Activated CD8-positive, alpha-beta memory T cell treated with anti-CD3 and anti-CD28 coated beads for 24 hours (primary cell): ENCODE measurements at regions not wholly inside any gene's neighbourhood (a gene's known extent, or its start where the extent isn't known, plus 50 kb on each side); places are given as distances from the start of the nearest gene placed in this dataset.

Experiments
- DNase-seq: peaks from one replicate; pipeline ENCODE4 v3.0.0-alpha.2; 2020

DNA sequence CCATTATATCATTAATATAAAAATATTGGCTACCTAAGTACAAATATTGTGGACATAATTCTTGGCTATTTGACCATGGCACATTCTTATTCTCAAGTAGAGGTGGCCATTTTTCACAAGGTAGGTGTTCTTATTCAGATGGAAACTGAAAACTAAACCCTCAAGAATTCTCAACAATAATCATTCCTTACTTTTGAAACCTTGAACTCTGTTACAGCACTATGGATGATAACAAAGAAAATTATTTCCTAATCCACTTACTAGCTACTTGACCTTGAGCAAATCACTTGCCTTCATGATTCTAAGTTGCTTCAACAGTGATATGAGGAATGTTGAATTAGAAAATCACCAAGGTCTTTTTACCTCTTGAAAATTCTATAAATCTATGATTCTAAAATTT lies 482.2 kb downstream of the PTPRC start:
- no peak for DNase-seq

DNA sequence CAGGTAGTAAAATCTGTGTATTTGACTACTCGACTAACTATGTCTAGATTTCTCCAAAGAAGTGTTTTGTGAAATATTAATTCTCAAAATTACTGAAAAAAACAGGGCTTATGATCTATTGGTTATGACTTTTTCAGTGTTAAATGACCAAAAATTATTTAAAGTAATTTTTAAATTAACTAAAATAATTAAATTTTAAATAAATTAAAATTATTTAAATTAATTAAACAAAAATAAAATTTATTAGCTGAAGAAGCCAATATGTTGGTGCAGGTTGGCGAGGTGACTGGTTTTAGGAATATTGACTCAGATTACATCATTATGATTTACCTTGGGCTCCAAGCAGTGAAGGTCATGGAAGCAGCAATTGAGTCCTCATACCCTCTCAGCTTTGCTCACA lies 483.2 kb downstream of the PTPRC start:
- DNase-seq = no peak

- DNase-seq = no peak
Measured at GRCh38 chr1:199122532-199123311, 483.9 kb downstream of the PTPRC start.

DNA sequence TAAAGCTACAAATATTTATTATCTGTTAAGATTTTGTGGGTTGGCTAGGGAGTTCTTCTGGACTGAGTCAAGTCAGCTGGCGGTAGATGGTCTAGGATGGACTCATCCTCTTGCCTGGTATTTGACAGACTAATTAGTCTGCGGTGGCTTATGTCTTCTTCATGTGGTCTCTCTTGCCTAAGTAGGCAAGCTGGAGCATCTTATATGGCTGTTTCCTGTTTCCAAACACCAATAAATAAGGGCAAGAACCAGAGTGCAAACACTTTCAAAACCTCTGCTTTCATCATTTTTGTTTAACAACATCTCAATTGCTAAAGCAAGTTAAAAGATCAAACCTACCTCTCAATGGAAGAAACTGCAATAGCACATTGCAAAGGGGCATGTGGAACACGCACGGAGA lies 484.8 kb downstream of the PTPRC start:
- DNase-seq = no peak

GRCh38 chr1:199124351-199124750 lies 485.5 kb downstream of the PTPRC start:
- DNase-seq = no peak

- no peak for DNase-seq
Measured at GRCh38 chr1:199129247-199129646, 490.4 kb downstream of the PTPRC start.

- DNase-seq = no peak
Measured at GRCh38 chr1:199132006-199132405, 493.2 kb downstream of the PTPRC start.

DNA sequence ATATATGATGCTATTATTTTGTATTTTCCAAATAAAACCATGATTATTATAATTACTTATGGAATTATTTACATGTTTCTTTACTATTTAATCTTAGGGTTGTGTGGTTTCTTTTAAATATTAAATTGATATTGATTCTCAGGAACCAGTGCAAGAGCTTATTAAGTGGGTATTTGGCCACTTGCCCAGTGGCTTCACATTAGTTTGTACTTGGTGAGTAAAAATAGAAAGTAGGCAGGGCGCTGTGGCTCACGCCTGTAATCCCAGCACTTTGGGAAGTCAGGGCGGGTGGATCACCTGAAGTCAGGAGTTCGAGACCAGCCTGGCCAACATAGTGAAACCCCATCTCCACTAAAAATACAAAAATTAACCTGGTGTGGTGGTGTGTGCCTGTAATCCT lies 497.1 kb downstream of the PTPRC start:
- DNase-seq = no peak

DNA sequence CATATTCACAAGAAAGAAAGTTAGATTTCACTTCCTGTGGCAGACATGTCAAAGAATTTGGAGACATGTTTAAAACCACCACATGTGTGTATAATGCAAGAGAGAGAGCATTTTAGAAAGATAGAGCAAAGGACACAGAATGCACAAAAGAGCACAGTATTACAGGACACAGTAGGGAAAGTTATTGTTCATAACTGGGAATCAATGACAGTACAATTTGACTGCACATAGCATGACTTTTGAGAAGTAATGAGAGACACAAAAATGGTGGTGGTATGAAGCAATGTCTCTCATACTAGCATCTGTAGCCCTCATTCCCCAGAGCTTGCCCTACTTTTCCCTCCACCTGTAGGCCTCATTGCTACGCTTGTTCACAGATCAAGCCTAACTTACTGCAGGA lies 499.2 kb downstream of the PTPRC start:
- DNase-seq = no peak

- no peak for DNase-seq
Measured at GRCh38 chr1:199149591-199149990, 510.8 kb downstream of the PTPRC start.

- DNase-seq = no peak
Measured at GRCh38 chr1:199150756-199151155, 511.9 kb downstream of the PTPRC start.

DNA sequence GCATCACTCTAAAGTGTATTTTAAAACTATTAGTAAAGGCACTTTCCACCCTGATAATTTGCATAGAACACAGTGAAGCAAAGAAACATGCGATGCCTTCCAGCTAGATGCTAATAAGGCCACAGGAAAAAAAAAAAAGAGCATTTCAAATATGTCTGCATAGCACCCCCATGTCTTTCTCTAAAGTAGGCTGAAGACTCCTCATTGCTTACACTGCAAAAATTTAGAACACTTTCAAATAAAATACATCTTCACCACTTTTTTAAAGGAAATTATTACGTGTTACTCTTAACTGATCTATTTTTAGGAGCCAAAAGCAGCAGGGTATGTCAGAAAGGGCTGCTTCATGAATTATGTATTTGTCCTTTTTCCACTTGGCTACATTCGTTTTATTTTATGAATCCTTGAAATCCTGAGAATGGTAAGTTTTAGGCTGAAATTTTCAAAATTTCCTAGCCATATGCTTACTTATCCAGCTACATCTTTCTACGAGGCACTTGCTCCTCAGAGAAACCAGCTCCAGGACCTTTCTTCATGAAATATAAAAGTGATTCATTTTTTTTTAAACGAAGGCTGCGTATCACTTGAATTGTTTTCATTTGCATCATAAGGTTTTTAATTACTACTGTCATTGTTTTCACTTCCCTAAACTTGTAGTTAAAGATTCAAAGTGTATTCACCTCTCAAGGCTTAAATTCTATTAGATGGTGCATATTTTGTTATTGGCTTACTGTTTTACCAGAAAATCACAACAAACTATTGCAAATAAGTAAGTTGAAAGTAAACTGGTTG lies 513.0 kb downstream of the PTPRC start:
- DNase-seq = no peak

DNA sequence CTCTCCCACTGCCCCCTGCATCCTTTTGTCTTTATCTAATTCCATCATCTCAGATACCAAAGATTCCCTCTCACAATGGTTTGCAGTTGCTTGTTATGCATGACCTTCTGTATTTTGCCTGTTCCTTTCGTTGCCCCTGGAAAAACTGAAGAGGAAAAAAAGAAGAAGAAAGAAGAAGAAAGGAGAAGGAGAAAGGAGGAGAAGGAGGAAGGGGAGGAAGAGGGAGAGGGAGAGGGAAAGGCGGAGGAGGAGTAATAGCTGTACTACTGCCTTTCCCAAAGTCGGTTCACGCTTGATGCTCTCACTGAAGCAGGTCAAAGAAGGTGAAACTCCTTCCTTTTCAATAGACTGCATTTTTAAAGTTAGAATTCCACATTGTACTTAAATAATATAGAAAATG lies 513.8 kb downstream of the PTPRC start:
- no peak for DNase-seq

GRCh38 chr1:199155166-199156019 lies 516.6 kb downstream of the PTPRC start:
- DNase-seq = no peak

DNA sequence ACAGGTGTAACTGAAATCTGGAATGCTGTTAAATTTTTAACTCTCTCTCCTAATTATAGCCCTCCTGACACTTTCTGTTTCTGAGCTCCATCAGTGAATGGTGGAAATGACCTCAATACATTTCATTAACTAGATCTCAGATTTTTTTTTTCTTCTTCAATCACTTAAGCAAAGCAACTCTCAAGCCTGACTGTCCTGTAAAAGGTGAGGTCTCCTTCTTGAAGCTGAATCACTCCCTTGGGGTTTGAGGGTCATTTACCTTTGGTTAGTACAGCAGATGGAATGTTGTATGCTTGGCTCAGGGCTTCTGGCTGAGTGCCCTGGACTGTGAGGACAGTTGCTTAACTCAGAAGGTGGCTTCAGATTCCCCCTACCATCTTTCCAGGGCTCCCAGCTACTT lies 518.7 kb downstream of the PTPRC start:
- DNase-seq = no peak

- DNase-seq = no peak
Measured at GRCh38 chr1:199160521-199161318, 521.9 kb downstream of the PTPRC start.

GRCh38 chr1:199161319-199161680 lies 522.5 kb downstream of the PTPRC start:
- DNase-seq = no peak

DNA sequence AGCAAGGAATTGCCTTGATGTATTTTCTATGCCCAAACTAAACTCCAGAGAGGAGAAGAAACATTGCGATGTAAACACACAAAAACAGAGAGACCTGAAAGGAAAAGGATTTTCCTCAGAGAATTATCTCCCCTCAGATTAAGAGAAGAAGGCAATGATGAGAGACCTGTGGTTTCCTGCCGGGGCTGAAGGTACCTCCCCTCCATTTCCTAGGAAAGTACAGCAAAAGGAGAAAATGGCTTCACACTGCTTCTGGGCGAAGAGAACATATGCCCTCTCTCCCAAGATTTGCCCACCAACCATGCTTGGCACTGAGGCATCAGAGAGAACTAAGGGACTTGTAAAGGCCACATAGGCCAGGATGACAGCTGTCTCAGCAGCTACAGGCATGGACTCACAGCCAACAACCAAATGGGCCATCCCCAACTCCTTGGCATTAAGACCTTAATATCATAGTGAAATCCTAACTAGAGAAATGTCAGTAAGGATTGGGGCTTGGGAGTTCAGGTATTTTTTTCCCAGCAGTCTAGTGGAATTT lies 523.0 kb downstream of the PTPRC start:
- DNase-seq = no peak

- no peak for DNase-seq
Measured at GRCh38 chr1:199163267-199163666, 524.4 kb downstream of the PTPRC start.

DNA sequence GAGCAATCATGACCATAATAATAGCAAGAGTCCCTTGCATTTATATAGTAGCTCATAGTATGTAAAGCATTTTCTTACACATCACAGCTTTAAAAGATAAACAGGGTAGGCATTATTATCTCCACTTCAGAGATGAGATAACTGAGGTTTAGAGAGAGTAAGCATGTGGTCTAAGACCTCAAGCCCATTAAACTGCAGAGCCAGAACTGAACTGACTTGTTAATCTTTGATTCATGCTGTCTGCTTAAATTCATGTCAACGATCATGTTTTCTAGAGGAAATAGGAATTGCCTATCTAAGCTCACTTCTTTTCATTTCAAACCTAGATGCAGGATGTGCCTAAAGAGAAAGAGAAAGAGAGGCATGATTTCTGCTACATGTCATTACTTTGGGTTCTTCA lies 524.8 kb downstream of the PTPRC start:
- no peak for DNase-seq

DNA sequence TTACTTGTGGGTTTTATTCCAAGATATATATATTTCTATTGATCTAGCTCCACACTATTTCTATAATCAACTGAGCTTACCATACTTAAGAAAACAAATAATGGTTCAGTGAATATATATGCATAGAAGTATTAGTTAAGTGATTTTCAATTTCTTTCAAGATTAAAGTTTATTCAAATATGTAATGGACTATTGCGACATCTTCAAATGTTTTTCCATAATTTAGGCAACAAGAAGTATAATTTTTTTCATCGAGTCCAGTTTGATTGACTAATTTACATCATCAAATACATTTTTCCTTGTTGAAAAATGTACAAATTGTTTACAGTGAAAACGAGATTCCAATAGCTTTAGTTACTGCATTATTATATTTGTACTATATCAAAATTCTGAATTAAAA lies 528.6 kb downstream of the PTPRC start:
- DNase-seq = no peak

DNA sequence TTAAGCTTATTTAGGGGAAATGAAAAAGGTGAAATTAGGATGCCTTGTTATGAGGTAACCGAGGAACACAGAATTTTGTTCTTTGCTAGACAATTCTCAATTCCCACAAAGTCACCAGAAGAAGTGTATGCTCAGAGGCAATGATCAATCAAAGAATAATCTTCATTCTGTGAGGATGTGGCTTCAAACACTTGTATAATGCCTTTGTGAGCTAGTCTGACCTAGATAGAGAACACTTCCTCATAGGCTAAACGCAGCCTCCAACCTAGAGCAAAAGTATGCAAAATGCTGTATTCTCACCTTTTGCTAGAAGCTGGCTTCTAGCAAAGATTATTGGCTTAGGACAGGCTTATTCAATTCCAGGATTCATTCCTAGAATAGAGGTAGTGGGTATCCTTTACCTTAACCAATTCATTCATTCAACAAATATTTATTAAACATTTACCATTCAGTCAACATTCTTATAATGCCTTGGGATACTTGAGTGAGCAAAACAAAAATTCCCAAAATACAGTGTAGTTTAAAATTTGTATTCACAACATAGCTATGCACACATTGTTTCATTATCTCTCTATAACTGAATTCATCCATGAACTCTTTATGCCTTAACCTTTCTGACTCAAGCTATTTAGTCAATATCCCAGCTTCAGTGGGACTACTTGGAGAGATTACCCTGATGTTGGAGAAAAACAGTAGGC lies 530.2 kb downstream of the PTPRC start:
- DNase-seq = no peak
